HEK293 (cell line): ENCODE measurements at regions not wholly inside any gene's neighbourhood (a gene's known extent, or its start where the extent isn't known, plus 50 kb on each side); places are given as distances from the start of the nearest gene placed in this dataset.

ENCODE experiments used
- INSM2 ChIP-seq: fragments of 450-650 bp; formaldehyde crosslinking; IDR thresholded peaks from 2 replicates; pipeline ENCODE4 v1.5.1; 2016; ENCODE audit warnings: missing biosample characterization, missing genetic modification characterization
- WT1 ChIP-seq: fragments of 450-650 bp; formaldehyde crosslinking; IDR thresholded peaks from 2 replicates; pipeline ENCODE4 v1.5.1; 2016; ENCODE audit warnings: missing biosample characterization, missing genetic modification characterization
- ZBTB44 ChIP-seq: fragments of 450-650 bp; IDR thresholded peaks from 2 replicates; pipeline ENCODE4 v1.5.1; 2018; ENCODE audit warnings: missing biosample characterization, mild to moderate bottlenecking, missing genetic modification characterization
- ZFP3 ChIP-seq: fragments of 450-650 bp; formaldehyde crosslinking; IDR thresholded peaks from 2 replicates; pipeline ENCODE4 v1.5.1; 2016; ENCODE audit warnings: low read depth, missing biosample characterization, missing genetic modification characterization

- no peak for TF ChIP-seq WT1 (tag by site-specific recombination)
- TF ChIP-seq INSM2 (tag by site-specific recombination) = no peak
- TF ChIP-seq ZBTB44 (tag by site-specific recombination) = no peak
- no peak for TF ChIP-seq ZFP3 (tag by site-specific recombination)
Measured at GRCh38 chr18:52118684-52119083, 221.3 kb upstream of the DCC start.
